GM12892 (cell line): ENCODE measurements at regions not wholly inside any gene's neighbourhood (a gene's known extent, or its start where the extent isn't known, plus 50 kb on each side); places are given as distances from the start of the nearest gene placed in this dataset.

Experiments
- DNase-seq: peaks from one replicate; pipeline ENCODE4 v3.0.0; 2011; ENCODE audit not compliant: insufficient read length
- FAIRE-seq: peaks from 2 replicates; lab custom pipeline; 2011; peaks lifted over from hg19 to GRCh38; lab: Jason Lieb, UNC
- POLR2A ChIP-seq: IDR thresholded peaks from 2 replicates; pipeline ENCODE4 v1.6.1; 2011; ENCODE audit warnings: low read depth, low read length, control low read depth
- POLR2AphosphoS5 ChIP-seq: IDR thresholded peaks from 2 replicates; pipeline ENCODE4 v1.6.1; 2011; ENCODE audit warnings: low read depth, low read length, control low read depth
- TAF1 ChIP-seq: IDR thresholded peaks from 2 replicates; pipeline ENCODE4 v1.6.1; 2011; ENCODE audit warnings: low read depth, mild to moderate bottlenecking, control low read depth, low read length, borderline replicate concordance

- TF ChIP-seq TAF1 (no peak), POLR2A (no peak), POLR2AphosphoS5 (no peak)
- FAIRE-seq = no peak
- DNase-seq = no peak
Observed at GRCh38 chr21:27078915-27079314, 112.0 kb upstream of the ADAMTS5 start.

- no peak for DNase-seq
- no peak for FAIRE-seq
- TF ChIP-seq POLR2A = no peak
- TF ChIP-seq POLR2AphosphoS5 = no peak
- TF ChIP-seq TAF1 = no peak
Observed at GRCh38 chr21:27077501-27077900, 110.6 kb upstream of the ADAMTS5 start.

GRCh38 chr21:27076025-27076424 is 109.1 kb upstream of the ADAMTS5 start:
- DNase-seq (no peak), FAIRE-seq (no peak)
- no peak for TF ChIP-seq POLR2A
- no peak for TF ChIP-seq POLR2AphosphoS5
- TF ChIP-seq TAF1 = no peak

GRCh38 chr21:27070861-27071670 is 104.2 kb upstream of the ADAMTS5 start:
- no peak for DNase-seq
- FAIRE-seq = no peak
- TF ChIP-seq POLR2AphosphoS5 (no peak), TAF1 (no peak), POLR2A (no peak)

GRCh38 chr21:27068811-27069210 is 101.9 kb upstream of the ADAMTS5 start:
- TF ChIP-seq TAF1 = no peak
- FAIRE-seq = no peak
- DNase-seq = no peak

- TF ChIP-seq POLR2A (no peak), TAF1 (no peak)
- DNase-seq (no peak), FAIRE-seq (no peak)
Observed at GRCh38 chr21:27067226-27067625, 100.3 kb upstream of the ADAMTS5 start.

- TF ChIP-seq TAF1 = no peak
- TF ChIP-seq POLR2AphosphoS5 = no peak
- TF ChIP-seq POLR2A = no peak
- FAIRE-seq (no peak), DNase-seq (no peak)
Observed at GRCh38 chr21:27062443-27062842, 95.6 kb upstream of the ADAMTS5 start.

GRCh38 chr21:27061770-27062169 is 94.9 kb upstream of the ADAMTS5 start:
- DNase-seq (no peak), FAIRE-seq (no peak)
- TF ChIP-seq POLR2A (no peak), TAF1 (no peak), POLR2AphosphoS5 (no peak)

- TF ChIP-seq POLR2A = no peak
- TF ChIP-seq TAF1 = no peak
- TF ChIP-seq POLR2AphosphoS5 = no peak
- no peak for FAIRE-seq
- DNase-seq = no peak
Observed at GRCh38 chr21:27060190-27060589, 93.3 kb upstream of the ADAMTS5 start.

- no peak for TF ChIP-seq POLR2AphosphoS5
- no peak for FAIRE-seq
- no peak for DNase-seq
Observed at GRCh38 chr21:27058673-27059605, 92.1 kb upstream of the ADAMTS5 start.

GRCh38 chr21:27057997-27058396 is 91.1 kb upstream of the ADAMTS5 start:
- FAIRE-seq = no peak
- DNase-seq = no peak
- TF ChIP-seq POLR2A = no peak
- no peak for TF ChIP-seq TAF1
- TF ChIP-seq POLR2AphosphoS5 = no peak
